RWPE1 (cell line): ENCODE measurements at regions not wholly inside any gene's neighbourhood (a gene's known extent, or its start where the extent isn't known, plus 50 kb on each side); places are given as distances from the start of the nearest gene placed in this dataset.

ENCODE experiments used
- CTCF ChIA-PET: fragments of 350-600 bp; sonication (Branson Sonifier 250); formaldehyde crosslinking; extraction: SDS; loops from one replicate; lab custom pipeline; 2021; lab: Yijun Ruan, JAX
- POLR2A ChIA-PET: fragments of 400-600 bp; formaldehyde crosslinking; extraction: SDS; loops from one replicate; lab custom pipeline; 2020; ENCODE audit warnings: antibody characterized with exemption; ENCODE audit not compliant: low non-redundant PET; lab: Yijun Ruan, JAX
- DNase-seq: peaks from one replicate; pipeline ENCODE4 v3.0.0; 2012; ENCODE audit warnings: low spot score
- H3K27ac ChIP-seq: fragments of 450-650 bp; 2 replicates; pipeline ENCODE4 v1.5.1; 2017
- CTCF ChIP-seq: fragments of 450-650 bp; conservative IDR thresholded peaks from 2 replicates; pipeline ENCODE4 v1.5.1; 2017; ENCODE audit warnings: low read depth, mild to moderate bottlenecking

GRCh38 chr18:53644799-53645471 lies 579.5 kb downstream of the MBD2 start:
- TF ChIP-seq CTCF = no peak
- ChIA-PET CTCF (no interaction called here), POLR2A (no interaction called here)
- DNase-seq = no peak
- H3K27ac ChIP-seq = no peak overlapping the region

GRCh38 chr18:53639687-53640086 lies 584.8 kb downstream of the MBD2 start:
- no peak for DNase-seq
- ChIA-PET CTCF (no interaction called here), POLR2A (no interaction called here)
- no peak overlapping the region for H3K27ac ChIP-seq
- TF ChIP-seq CTCF = no peak

GRCh38 chr18:53629337-53629736 lies 595.1 kb downstream of the MBD2 start:
- no peak overlapping the region for H3K27ac ChIP-seq
- TF ChIP-seq CTCF = no peak
- POLR2A ChIA-PET = no interaction called here
- DNase-seq = no peak
- CTCF ChIA-PET = no interaction called here

GRCh38 chr18:53625997-53626599 lies 598.4 kb downstream of the MBD2 start:
- no peak overlapping the region for H3K27ac ChIP-seq
- no peak for DNase-seq
- ChIA-PET CTCF (no interaction called here), POLR2A (no interaction called here)
- no peak for TF ChIP-seq CTCF

GRCh38 chr18:53610957-53611356 lies 613.5 kb downstream of the MBD2 start:
- DNase-seq = no peak
- no peak overlapping the region for H3K27ac ChIP-seq
- POLR2A ChIA-PET = no interaction called here
- CTCF ChIA-PET = interaction anchor here (0.7 kb wide), 1 partner anchor 81 kb away, joined by 6 read pairs; no protein-coding TSS in a partner anchor
- no peak for TF ChIP-seq CTCF

GRCh38 chr18:53606792-53607191 lies 617.7 kb downstream of the MBD2 start:
- DNase-seq = no peak
- ChIA-PET POLR2A (no interaction called here), CTCF (no interaction called here)
- TF ChIP-seq CTCF = no peak
- no peak overlapping the region for H3K27ac ChIP-seq
